ENCODE measurements at regions not wholly inside any gene's neighbourhood (a gene's known extent, or its start where the extent isn't known, plus 50 kb on each side); places are given as distances from the start of the nearest gene placed in this dataset.

DNA sequence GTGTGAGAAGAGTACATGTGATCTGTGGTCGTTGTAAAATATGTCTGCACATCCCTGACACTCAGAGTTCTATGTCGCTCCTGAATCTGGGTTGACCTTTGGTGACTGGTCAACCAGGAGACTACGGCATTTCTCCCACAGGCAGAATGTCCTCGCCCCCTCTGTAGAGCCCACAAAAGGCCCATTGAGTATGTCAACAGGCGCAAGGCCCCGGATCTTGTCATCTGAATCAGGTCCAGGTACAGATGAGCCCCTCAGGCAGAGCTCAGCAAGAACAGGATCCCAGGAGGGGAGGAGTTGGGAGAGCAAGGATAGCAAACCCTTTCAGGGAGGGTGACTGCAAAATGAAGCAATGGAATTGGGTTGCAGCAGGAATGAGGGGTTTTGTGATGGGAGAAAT, 126.5 kb downstream of the MATN1 start:
- TF ChIP-seq, protein P1, sequence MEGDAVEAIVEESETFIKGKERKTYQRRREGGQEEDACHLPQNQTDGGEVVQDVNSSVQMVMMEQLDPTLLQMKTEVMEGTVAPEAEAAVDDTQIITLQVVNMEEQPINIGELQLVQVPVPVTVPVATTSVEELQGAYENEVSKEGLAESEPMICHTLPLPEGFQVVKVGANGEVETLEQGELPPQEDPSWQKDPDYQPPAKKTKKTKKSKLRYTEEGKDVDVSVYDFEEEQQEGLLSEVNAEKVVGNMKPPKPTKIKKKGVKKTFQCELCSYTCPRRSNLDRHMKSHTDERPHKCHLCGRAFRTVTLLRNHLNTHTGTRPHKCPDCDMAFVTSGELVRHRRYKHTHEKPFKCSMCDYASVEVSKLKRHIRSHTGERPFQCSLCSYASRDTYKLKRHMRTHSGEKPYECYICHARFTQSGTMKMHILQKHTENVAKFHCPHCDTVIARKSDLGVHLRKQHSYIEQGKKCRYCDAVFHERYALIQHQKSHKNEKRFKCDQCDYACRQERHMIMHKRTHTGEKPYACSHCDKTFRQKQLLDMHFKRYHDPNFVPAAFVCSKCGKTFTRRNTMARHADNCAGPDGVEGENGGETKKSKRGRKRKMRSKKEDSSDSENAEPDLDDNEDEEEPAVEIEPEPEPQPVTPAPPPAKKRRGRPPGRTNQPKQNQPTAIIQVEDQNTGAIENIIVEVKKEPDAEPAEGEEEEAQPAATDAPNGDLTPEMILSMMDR (IDR thresholded peaks at IDR 0.05; ENCODE audit: low read depth, low read length) = no peak
- TF ChIP-seq POLR2A (IDR thresholded peaks at IDR 0.05; ENCODE audit: extremely low read depth, insufficient read length) (no peak), MYC (IDR thresholded peaks at IDR 0.05; ENCODE audit: low read depth, low read length) (no peak)

Data from NB4 (cell line).